Central memory CD8-positive, alpha-beta T cell (primary cell): ENCODE measurements at regions not wholly inside any gene's neighbourhood (a gene's known extent, or its start where the extent isn't known, plus 50 kb on each side); places are given as distances from the start of the nearest gene placed in this dataset.

Experiments used
- ATAC-seq: fragments of 150-1000 bp; cut with Tn5 transposase; replicated peaks from 2 replicates; pipeline ENCODE4 v1.10.0; 2022; ENCODE audit warnings: mild to moderate bottlenecking, moderate FRiP score, moderate number of reproducible peaks; ENCODE audit not compliant: poor library complexity, severe bottlenecking; ENCODE audit errors: extremely low read depth
- DNase-seq, 2 donors: peaks; one replicate each; pipeline ENCODE4 v3.0.0; 2021; ENCODE audit warnings: low spot score in 2 of 2
- H3K27ac Mint-ChIP-seq: one replicate; pipeline ENCODE4 v1.8.0; 2022; ENCODE audit warnings: low read depth, mild to moderate bottlenecking, moderate library complexity, mixed read lengths
- H3K27me3 Mint-ChIP-seq: one replicate; pipeline ENCODE4 v1.8.0; 2022; ENCODE audit warnings: mixed read lengths
- H3K36me3 Mint-ChIP-seq: one replicate; pipeline ENCODE4 v1.8.0; 2022; ENCODE audit warnings: mild to moderate bottlenecking, moderate library complexity, mixed read lengths; ENCODE audit not compliant: insufficient read depth
- H3K4me1 Mint-ChIP-seq: one replicate; pipeline ENCODE4 v1.8.0; 2022; ENCODE audit warnings: mixed read lengths
- H3K4me3 Mint-ChIP-seq: one replicate; pipeline ENCODE4 v1.8.0; 2022; ENCODE audit warnings: mild to moderate bottlenecking, moderate library complexity, mixed read lengths
- H3K9me3 Mint-ChIP-seq: one replicate; pipeline ENCODE4 v1.8.0; 2022; ENCODE audit warnings: mixed read lengths

DNA sequence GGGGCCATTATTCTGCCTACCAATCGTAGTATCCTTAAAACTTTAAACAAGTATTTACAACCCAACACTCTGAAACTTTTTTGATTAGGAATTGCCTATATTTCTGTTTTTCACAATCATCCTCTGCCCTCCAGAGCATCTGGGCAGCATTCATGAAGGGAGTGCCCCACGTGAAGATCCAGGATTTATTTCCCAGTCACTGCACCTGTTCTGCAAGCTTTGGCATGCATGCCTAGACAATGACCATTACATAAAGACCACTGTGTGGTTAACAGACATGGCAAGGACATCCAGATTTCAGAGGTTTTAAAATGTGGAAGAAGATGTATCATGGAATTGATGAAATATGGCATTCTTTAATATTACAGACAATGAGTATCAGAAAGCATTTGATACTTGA, 1083.8 kb downstream of the TBC1D22A start:
- no peak for ATAC-seq
- Mint-ChIP-seq H3K36me3 (no peaks in the 10 kb centered on the region), H3K9me3 (no peaks in the 10 kb centered on the region), H3K27me3 (peaks cover 40% of the 10 kb centered on the region), H3K4me1 (no peaks in the 10 kb centered on the region), H3K4me3 (no peak overlapping the region), H3K27ac (no peak overlapping the region)
- no peak for DNase-seq

DNA sequence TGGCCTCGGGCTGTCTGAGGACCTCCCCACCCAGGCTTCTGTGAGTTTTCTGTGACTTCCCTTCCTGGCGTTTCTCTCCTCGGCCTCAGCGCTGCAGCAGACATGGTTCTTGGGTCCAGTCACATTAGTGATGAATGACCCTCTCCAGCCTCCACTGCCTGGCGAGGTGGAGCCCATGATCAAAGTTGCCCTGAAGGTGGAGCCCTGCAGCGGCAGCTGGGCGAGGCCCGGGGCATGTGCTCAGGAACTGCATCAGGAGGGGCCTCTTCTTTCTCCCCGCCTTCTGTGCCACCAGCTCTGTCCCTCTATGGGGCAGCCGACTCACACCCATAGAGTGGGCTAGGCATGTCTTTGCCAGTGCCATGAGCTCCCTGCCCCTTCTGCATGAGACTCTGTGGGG, 1079.7 kb downstream of the TBC1D22A start:
- DNase-seq (no peak), ATAC-seq (no peak)
- no peaks in the 10 kb centered on the region for H3K36me3 Mint-ChIP-seq
- H3K4me1 Mint-ChIP-seq = no peaks in the 10 kb centered on the region
- H3K9me3 Mint-ChIP-seq = no peaks in the 10 kb centered on the region
- peaks cover 50% of the 10 kb centered on the region for H3K27me3 Mint-ChIP-seq
- no peak overlapping the region for H3K27ac Mint-ChIP-seq
- no peak overlapping the region for H3K4me3 Mint-ChIP-seq

DNA sequence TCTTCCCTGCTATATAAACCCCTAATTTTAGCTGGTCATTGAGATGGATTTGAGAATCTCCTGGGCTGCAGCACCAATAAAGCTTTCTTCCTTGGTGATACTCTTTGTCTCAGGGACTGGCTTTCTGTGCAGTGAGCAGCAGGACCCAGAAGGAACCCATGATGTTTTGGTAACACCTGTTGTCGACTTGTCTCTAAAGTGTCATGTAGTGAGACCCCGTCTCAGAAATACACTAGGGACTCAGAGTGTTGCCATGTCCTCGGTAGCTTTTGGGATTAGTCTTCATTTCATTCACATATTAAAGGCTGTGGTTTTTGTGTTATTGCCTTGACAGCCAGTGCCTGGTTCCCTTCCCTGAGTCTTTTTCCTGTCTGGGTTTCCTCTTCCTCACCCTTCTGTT, 1078.7 kb downstream of the TBC1D22A start:
- Mint-ChIP-seq H3K4me3 (no peak overlapping the region), H3K27me3 (peaks cover 57% of the 10 kb centered on the region)
- no peak for DNase-seq

DNA sequence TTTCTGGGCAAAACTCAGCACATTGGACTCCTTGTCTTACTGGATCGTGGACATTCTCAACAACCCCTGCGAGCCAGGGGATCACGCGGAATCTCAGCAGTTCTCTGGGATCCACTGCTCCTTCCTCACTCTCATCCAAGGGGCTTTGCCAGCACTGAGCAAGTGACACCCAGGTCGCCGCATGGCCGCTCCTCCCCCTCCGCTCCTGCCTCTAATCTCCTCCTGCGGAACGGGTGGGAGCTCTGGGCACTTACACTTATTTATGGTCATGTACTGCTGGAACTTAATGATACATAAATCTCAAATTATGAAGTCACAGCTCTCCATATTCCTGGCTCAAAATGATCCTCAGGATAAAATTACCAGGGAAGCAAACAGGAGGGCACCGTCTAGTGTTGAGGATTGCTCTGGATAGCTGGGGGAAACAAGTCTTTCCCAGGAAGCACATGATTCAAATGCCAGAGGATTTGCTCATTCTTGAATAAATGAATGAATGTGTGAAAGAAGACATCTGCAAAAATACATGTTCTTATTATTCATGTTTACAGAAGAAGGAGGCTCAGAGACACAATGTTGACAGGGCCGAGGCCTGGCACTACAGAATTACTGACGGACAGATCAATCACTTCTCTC, 1077.3 kb downstream of the TBC1D22A start:
- ATAC-seq (no peak), DNase-seq (no peak)
- no peak overlapping the region for H3K27ac Mint-ChIP-seq

More for the DNA sequence above, 1078.7 kb downstream of the TBC1D22A start:
- no peaks in the 10 kb centered on the region for H3K9me3 Mint-ChIP-seq
- ATAC-seq = no peak
- no peak overlapping the region for H3K27ac Mint-ChIP-seq
- no peaks in the 10 kb centered on the region for H3K36me3 Mint-ChIP-seq
- H3K4me1 Mint-ChIP-seq = no peaks in the 10 kb centered on the region

DNA sequence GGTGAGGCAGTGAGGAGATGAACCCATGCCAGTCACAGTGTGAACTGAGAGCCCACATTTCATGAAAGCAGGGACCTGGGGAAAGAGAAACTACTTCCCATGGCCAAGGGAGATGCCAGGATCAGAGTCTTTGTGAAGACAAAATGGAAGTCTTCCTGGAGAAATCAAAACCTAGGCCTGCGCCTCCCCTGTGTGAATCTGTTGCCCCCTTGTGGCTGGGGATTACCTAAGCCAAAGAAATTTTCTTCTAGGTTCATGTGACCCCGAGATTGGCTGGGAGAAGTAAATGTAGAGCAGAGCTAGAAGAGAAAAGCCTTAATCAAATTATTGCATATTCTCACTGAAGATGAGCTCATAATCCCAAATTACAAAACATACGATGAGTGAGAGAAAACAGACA, 1075.3 kb downstream of the TBC1D22A start:
- H3K27me3 Mint-ChIP-seq = peaks cover 64% of the 10 kb centered on the region
- DNase-seq (no peak), ATAC-seq (no peak)

More for the DNA sequence above, 1077.3 kb downstream of the TBC1D22A start:
- Mint-ChIP-seq H3K36me3 (no peaks in the 10 kb centered on the region), H3K4me3 (no peak overlapping the region), H3K9me3 (no peaks in the 10 kb centered on the region), H3K4me1 (no peaks in the 10 kb centered on the region), H3K27me3 (peaks cover 57% of the 10 kb centered on the region)

DNA sequence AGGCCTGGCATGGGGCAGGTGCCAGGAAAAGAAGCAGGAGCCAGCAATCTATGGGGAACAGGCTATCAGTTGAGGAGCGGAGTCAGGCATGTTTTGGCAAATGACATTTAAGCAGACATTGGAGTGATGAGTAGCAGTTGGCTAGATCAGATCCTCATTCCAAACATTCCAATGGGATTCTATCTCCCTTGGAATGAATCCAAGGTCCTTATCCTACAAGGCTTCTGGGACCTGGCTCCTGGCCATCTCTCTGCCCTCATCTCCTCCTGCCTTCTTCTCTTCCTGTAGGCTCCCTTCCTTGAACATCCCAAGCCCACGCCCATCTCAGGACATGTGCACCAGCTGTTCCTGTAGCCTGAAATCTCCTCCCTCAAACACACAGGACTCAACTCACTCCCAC, 1074.5 kb downstream of the TBC1D22A start:
- no peaks in the 10 kb centered on the region for H3K36me3 Mint-ChIP-seq
- peaks cover 67% of the 10 kb centered on the region for H3K27me3 Mint-ChIP-seq
- ATAC-seq (no peak), DNase-seq (no peak)
- H3K4me3 Mint-ChIP-seq = no peak overlapping the region
- H3K27ac Mint-ChIP-seq = no peak overlapping the region
- no peaks in the 10 kb centered on the region for H3K4me1 Mint-ChIP-seq
- H3K9me3 Mint-ChIP-seq = no peaks in the 10 kb centered on the region

More for the DNA sequence above, 1075.3 kb downstream of the TBC1D22A start:
- no peaks in the 10 kb centered on the region for H3K9me3 Mint-ChIP-seq
- H3K4me1 Mint-ChIP-seq = no peaks in the 10 kb centered on the region
- no peaks in the 10 kb centered on the region for H3K36me3 Mint-ChIP-seq
- no peak overlapping the region for H3K4me3 Mint-ChIP-seq
- no peak overlapping the region for H3K27ac Mint-ChIP-seq

DNA sequence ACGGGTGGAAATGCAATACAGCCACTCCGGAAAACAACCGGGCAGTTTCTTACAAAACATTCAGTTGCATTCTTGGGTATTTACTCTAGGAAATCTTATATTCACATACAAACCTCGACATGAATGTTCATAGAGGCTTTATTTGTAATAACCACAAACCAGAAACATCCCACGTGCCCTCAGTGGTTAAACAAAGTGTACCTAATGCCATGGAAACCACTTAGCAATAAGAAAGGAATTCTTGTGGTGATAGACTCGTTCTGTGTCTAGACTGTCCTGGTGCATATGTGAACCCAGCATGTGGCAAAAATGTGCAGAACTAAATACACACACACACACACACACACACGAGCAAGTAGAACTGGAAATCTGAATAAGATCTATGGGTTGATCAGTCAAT, 1073.3 kb downstream of the TBC1D22A start:
- no peak overlapping the region for H3K27ac Mint-ChIP-seq
- H3K9me3 Mint-ChIP-seq = no peaks in the 10 kb centered on the region
- H3K4me1 Mint-ChIP-seq = no peaks in the 10 kb centered on the region
- H3K4me3 Mint-ChIP-seq = no peak overlapping the region
- H3K36me3 Mint-ChIP-seq = no peaks in the 10 kb centered on the region
- ATAC-seq (no peak), DNase-seq (no peak)
- peaks cover 57% of the 10 kb centered on the region for H3K27me3 Mint-ChIP-seq

DNA sequence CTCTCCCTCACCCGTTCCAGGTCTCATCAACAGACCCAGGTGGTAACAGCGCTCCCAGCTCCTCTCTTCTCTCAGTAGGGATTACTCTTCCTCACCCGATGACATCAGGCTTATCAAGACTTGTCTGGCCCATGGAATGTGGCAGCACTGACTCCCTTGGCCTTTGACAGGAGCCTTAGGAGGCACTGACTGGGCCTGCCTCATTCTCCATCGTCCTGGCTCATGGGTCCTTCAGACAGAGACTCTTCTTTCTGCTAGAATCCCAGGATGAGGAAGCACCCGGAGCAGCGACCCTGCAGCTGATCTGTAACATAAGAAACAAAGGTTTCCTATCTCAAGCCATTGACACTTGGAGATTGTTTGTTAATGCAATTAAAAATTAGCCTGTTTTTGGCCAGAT, 1063.6 kb downstream of the TBC1D22A start:
- DNase-seq (no peak), ATAC-seq (no peak)
- Mint-ChIP-seq H3K36me3 (no peaks in the 10 kb centered on the region), H3K4me1 (no peaks in the 10 kb centered on the region), H3K4me3 (no peak overlapping the region), H3K9me3 (no peaks in the 10 kb centered on the region), H3K27ac (no peak overlapping the region), H3K27me3 (peaks cover 25% of the 10 kb centered on the region)

DNA sequence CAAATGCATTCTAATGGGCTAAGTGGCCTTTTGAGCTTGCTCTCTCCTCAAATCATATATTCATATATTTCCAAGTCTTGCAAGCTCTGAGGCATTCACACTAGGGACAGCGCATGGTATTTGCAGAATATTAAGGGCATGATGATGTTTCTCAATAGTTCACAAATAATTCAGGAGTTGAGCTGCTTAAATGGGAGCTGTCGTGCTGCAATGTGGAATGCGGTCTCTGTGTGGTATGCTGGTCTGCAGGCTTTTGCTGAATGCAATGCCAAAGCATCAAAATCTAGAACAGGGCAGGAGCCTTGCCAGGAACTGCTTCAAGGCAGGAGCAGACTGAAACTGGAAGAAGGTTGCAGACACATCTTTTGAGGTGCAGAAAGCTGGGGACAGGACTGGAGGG, 1060.0 kb downstream of the TBC1D22A start:
- Mint-ChIP-seq H3K27me3 (peaks cover 29% of the 10 kb centered on the region), H3K4me3 (no peak overlapping the region), H3K36me3 (no peaks in the 10 kb centered on the region), H3K9me3 (peaks cover 3% of the 10 kb centered on the region), H3K4me1 (no peaks in the 10 kb centered on the region), H3K27ac (no peak overlapping the region)
- DNase-seq (no peak), ATAC-seq (no peak)

DNA sequence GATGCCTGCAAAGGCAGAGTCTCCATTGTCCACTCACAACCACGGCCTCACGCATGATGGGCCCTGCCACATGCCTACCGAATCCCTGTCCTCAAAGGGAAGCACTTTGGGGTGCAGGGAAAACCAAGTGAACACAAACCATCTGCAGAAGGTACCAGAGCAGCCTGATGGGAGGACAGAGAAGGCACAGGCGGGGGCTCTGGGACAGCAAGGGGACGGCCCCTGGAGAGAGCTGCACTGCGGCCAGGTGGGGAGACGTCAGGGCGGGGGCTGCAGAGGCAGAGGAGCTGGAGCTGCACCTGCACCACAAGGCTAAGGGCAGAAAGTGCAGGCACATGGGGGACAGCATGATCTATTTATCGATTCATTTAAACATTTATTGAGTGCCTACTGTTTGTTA, 1056.0 kb downstream of the TBC1D22A start:
- no peaks in the 10 kb centered on the region for H3K4me1 Mint-ChIP-seq
- ATAC-seq = no peak
- H3K27ac Mint-ChIP-seq = no peak overlapping the region
- peaks cover 10% of the 10 kb centered on the region for H3K9me3 Mint-ChIP-seq
- no peaks in the 10 kb centered on the region for H3K36me3 Mint-ChIP-seq
- no peak for DNase-seq
- H3K4me3 Mint-ChIP-seq = no peak overlapping the region
- peaks cover 50% of the 10 kb centered on the region for H3K27me3 Mint-ChIP-seq

DNA sequence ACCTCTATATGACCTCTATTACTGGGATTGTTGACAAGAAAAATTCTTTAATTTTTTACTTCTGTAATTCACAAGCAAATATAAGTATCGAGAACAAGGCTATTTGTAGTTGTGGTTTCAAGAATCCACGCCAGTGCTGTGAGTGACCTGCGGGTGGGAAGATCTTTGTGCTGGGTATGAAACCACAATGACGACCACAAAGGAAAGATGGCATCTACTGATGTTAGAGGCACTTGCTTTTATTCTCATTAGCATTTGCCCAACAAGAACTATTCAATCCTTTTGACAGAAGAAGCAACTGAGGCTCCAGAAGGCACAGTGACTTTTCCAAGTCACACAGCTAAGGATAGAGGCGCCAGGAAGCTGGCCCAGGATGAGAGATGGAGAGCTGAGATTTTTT, 1054.9 kb downstream of the TBC1D22A start:
- Mint-ChIP-seq H3K27ac (no peak overlapping the region), H3K9me3 (peaks cover 10% of the 10 kb centered on the region), H3K27me3 (peaks cover 59% of the 10 kb centered on the region), H3K36me3 (no peaks in the 10 kb centered on the region), H3K4me1 (no peaks in the 10 kb centered on the region), H3K4me3 (no peak overlapping the region)
- ATAC-seq = no peak
- no peak for DNase-seq

DNA sequence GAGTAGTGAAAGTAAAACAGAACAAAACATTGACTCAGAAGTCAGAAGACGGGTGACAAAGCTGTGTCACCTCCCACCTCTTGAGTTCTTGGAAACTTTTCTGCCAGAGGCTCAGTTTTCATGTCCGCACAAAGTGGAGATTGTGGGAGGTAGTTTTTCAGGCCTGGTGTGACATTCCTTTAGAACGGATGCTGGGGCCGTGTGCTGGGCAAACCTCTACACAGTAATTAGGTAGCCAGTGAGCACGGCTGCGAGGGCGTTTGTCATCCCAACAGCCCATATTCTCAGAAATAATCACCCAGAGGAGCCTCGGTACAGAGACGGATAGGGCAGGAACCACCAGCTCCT, 1054.4 kb downstream of the TBC1D22A start:
- Mint-ChIP-seq H3K27ac (no peak overlapping the region), H3K9me3 (peaks cover 10% of the 10 kb centered on the region), H3K4me1 (no peaks in the 10 kb centered on the region), H3K4me3 (no peak overlapping the region), H3K36me3 (no peaks in the 10 kb centered on the region), H3K27me3 (peaks cover 59% of the 10 kb centered on the region)
- ATAC-seq = no peak
- no peak for DNase-seq

DNA sequence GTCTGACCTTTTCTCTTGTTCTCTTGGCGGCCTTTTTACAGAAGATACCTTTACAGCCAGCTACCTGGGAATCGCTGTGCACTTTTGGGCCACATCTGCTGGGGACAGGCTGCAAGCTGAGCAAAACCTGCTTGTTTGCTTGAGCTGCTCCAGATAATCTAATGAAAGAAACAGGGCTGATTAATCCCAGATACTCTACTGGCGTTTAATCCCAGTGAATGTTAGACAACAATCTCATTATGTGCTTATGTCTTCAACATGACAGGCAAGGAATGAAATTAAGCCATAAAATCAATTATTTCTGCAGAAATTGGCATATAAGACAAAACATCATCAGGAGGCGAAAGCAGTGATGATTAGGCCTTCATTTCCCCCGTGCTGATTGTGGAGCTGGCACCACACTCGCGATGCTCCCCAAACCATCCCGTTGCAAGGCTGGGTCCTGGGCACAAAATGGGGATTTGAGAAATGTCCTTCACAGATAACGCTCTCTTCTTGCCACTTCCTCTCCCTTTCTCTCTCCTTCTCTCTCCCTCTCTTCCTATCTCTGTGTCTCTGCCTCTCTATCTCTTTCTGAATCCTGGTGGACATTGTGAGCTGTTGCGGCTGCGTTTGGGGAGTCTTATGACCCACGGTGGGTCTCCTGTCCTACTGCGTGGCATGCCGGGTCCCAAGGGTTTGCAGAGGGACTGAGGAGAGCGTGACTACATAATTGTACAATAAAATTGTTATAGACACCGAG, 1053.8 kb downstream of the TBC1D22A start:
- DNase-seq = no peak
- no peak for ATAC-seq
- Mint-ChIP-seq H3K4me3 (no peak overlapping the region), H3K4me1 (no peaks in the 10 kb centered on the region), H3K36me3 (no peaks in the 10 kb centered on the region), H3K9me3 (peaks cover 10% of the 10 kb centered on the region), H3K27ac (no peak overlapping the region), H3K27me3 (peaks cover 61% of the 10 kb centered on the region)
